GM19467 (cell line): ENCODE measurements at regions not wholly inside any gene's neighbourhood (a gene's known extent, or its start where the extent isn't known, plus 50 kb on each side); places are given as distances from the start of the nearest gene placed in this dataset.
"Not testable (repeated sequence)": the region's sequence is repeated elsewhere in the genome, so short reads cannot be mapped to it uniquely, and the experiment has no call there.

Source experiments
- ATAC-seq: cut with Tn5 transposase; IDR thresholded peaks from one replicate; pipeline ENCODE4 v1.9.1; 2021; ENCODE audit warnings: mild to moderate bottlenecking, moderate library complexity; ENCODE audit not compliant: unreplicated experiment

DNA sequence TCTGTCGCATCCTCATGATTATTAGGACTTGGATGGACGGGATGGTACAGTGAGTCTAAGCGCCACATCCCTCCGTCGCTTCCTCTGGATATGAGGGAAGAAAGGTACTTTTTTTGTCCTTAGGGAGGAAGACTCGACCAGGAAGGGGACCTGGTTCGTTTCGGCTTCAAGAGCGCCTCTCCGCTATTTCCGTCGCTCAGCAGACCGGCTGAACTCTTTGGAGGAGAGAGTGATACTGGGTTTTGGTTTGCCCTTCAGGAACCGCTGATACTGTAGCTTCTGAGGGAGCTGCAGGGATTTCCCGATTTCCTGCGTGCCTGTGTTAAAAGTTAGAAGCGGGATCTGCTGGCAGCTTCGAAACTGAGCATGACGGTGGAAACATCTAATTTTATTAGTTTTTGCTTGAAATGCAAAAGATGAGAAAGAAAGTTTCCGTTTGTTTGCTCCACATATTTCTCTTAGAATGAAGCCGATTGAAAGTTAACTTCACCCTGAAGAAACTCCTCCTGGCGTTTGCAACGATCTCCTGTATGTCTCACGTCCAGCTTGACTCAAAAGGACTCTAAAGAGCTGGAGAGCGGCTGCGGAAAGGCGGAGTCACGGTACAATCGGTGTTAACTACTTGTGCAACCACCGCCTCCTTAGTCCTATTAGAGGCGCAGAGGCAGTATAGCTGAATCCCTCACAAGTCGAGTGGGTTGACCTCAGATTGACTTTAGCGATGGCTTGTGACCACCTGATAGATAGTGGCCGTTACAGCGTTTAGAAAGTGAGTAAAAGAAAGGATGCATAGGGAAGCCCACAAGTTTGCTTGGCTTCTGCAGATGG is 129.4 kb downstream of the TRIM27 start:
- no peak for ATAC-seq

DNA sequence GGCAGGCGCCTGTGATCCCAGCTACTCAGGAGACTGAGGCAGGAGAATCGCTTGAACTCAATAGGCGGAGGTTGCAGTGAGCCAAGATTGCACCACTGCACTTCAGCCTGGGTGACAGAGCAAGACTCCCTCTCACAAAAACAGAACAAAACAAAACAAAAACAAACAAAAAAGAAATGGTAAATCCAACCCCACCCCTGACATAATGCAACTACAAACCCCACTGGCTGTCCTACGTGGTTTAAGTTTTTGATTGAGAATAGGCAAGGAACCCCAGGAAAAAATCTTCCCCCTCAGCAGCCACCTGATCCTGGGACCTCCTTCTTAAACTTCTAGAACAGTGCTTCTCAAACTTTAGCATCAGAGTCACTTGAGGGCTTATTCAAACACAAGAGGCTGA is 123.1 kb downstream of the TRIM27 start:
- not testable (repeated sequence) for ATAC-seq

- no peak for ATAC-seq
Measured at GRCh38 chr6:28802417-28803336, 121.1 kb downstream of the TRIM27 start.

DNA sequence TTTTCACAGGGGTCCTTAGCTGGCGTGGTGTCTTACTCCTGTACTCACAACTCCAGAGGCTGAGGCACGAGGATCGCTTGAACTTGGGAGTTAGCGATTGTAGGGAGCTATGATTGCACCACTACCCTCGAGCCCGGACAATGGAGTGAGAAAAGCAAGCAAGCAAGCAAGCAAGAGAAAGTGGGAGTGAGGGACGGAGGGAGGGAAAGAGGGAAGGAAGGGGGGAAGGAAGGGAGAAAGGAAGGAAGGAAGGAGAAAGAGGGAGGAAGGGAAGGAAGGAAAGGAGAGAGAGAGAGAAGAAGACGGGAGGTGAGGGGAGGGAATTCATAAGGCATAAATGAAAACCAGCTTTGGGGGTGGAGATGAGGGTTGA is 120.5 kb downstream of the TRIM27 start:
- no peak for ATAC-seq

DNA sequence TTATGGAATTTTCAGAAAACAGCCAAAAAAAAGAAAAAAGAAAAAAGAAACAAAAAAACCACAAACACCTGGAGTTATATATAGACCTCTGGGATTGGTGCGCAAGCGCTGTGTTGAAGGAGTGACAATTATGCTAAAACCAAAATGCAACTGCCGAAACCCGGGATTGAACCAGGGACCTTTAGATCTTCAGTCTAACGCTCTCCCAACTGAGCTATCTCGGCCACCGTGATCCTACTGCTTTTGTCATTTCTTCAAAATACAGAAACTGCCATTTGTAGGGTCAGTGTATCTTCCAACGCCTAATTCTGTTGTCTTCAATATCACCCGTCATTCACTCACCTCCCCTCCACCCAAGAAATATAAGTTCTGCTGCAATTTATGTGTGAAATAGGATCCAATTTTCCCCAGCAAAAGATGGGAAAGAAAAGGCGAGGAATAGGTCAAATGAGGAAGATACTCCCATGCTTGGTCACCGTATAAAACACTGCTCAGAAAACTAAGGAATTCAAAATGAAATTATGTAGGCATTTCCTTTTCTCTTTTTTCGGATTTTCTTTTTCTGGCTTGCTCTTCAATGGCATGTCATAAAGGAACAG is 116.0 kb downstream of the TRIM27 start:
- no peak for ATAC-seq

DNA sequence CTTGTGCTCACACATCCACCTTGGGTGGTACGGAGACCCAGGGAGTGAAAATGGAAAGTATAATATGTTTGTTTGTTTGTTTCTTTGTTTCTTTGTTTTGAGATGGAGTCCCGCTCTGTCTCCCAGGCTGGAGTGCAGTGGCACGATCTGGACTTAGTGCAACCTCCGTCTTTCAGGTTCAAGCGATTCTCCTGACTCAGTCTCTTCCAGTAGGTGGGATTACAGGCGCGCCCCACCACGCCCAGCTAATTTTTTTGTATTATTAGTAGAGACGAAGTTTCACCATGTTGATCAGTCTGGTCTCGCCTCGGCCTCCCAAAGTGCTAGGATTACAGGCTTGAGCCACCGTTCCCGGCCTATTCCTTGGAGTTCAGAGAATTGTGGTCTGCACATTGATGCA is 115.4 kb downstream of the TRIM27 start:
- no peak for ATAC-seq

DNA sequence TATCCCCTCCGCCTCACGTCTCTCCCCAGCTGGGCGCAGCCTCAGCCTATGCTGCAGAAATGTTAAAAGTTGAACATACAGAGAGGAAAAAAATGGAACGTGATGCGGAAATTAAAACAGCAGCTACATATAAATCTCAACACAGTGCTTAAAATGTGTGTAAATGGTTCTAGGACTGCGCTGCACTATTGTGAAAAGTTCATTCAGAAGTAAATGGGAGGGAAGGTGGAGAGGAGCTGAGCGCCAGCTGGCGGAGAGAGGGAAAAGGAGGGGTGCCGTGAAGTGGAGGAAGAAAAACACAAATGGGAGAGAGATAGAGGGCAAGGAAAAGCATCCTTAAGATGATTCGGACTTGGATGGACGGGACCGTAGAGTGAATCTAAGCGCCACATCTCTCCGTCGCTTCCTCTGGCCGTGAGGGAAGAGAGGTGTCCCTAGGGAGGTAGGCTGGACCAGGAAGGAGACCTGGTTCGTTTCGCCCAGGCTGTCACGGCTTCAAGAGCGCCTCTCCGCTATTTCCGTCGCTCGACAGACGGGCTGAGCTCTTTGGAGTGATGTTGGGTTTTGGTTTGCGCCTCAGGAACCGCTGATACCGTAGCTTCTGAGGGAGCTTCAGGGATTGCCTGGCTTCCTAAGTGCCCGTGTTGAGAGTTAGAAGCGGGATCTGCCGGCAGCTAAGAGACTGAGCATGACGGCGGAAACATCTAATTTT is 113.7 kb downstream of the TRIM27 start:
- no peak for ATAC-seq

- ATAC-seq, result no peak
Measured at GRCh38 chr6:28810659-28811053, 113.1 kb downstream of the TRIM27 start.

DNA sequence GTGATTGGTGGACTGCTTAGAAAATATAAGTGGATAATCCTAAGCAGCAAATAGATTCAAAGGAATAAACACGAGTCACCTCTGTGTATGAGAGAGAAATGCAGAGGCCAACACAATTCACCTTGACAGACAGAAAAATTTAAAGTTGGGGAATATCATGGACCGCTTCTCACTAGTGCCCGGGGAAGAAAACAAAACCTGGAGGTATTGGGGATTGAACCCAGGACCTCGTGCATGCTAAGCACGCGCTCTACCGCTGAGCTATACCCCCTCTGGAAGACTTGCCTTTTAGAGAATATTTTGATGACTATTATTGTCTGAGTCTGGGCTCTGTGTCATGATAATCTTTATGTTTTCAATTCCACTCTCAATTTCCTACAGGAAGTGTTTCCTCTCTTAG is 111.9 kb downstream of the TRIM27 start:
- no peak for ATAC-seq

DNA sequence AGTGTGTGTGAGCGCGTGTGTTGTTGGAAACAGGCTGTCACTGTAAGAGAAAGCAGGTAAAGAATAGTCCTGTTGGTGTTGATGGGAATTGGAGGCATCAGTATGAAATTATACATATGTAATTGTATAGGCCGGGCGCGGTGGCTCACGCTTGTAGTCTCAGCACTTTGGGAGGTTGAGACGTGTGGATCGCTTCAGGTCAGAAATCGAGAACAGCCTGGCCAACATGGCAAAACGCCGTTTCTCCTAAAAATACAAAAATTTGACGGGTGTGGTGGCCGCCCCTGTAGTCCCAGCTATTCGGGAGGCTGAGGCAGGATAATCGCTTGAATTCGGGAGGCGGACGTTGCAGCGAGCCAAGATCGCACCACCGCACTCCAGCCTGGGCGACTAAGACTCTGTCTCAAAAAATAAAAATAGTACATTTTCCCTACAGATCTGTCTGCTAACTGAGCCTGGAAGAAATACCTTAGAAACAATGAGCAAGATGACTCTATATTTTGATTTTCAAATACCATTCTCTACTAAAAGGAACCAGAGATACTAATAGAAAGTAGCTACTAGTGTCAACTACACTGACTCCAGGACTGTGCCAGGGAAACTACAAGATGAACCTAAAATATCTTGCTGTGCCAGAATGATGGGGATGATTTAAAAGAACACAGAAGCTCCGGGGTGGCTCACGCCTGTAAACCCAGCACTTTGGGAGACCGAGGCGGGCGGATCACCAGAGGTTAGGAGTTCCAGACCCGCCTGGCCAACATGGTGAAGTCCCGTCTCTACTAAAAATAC is 110.8 kb downstream of the TRIM27 start:
- no peak for ATAC-seq

GRCh38 chr6:28814032-28814976 is 109.5 kb downstream of the TRIM27 start:
- ATAC-seq, result no peak

DNA sequence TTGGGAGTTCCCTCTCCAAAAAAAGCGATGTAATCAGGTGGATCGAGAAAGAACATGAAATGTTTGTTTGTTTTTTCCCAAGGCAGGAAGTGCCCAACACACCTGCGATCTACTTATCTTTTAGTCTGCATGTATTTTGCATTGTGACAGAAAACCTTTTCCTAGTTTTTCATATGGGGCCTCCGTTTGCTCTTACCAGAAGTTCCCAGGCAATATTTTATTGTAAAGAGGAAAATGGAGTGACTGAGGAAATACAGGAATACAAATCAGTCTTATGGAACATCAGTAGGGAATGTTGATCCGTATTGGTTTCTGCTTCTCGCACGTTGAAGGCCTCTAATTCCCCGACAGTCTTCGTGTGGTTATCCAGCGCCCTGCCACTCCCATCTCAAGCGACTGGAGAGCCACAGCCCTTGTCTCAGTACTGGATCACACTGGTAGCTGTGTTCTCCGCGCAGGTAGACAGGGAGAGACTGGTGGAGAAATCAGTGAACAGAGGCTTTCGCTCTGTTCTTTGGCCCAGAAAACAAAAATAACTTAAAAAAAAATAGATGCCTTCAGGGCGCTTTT is 107.4 kb downstream of the TRIM27 start:
- no peak for ATAC-seq

DNA sequence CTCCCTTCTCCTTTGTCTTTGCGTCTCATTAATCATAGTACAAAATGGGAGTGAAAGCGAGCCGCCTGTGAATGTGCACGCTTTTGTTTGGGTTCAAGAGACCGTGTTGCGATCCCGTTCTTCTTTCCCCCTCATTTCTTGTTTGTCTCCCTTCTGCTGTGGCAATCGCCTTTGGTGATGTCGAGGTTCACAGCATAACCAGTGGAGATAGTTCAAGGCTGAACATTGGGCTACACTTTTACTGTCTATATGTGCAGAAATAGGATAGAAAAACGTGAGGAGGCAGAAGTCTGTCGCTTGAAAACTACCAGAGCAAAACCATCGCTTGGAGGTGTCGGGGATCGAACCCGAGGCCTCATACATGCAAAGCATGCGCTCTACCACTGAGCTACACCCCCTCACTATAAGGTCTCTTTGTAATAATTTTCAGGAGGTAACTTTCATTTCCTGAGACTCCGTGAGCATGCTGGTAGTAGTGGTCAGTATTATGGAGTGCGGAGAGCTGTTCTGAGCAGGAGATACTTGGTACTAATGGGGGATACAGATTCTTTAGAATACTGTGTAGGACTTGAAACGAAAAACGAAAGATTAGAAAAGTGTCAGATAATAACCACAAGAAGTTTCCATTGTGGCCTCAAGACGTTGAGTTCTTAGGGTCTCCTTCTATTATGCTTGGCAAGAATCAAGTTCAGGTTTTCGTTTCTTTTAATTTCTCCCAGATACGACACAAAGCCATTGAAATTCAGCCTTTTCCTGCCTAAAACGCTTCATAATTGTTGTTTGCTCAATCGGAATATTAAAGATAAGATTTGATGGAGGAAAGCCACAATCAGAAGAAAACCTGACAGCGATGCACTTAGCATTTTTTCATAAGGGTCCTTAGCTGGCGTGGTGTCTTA is 106.6 kb downstream of the TRIM27 start:
- no peak for ATAC-seq

DNA sequence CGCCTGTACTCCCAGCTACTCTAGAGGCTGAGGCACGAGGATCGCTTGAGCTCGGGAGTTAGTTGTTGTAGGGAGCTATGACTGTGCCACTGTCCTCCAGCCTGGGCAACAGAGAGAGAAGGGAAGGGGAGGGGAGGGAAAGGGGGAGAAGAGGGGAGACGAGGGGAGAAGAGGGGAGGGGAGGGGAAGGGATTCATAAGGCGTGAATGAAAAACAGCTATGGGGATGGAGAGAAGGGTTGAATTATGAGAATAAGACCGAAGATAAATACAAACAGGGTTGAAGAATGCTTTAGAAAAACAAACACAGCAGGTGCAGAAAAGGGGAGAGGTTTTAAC is 106.0 kb downstream of the TRIM27 start:
- no peak for ATAC-seq

DNA sequence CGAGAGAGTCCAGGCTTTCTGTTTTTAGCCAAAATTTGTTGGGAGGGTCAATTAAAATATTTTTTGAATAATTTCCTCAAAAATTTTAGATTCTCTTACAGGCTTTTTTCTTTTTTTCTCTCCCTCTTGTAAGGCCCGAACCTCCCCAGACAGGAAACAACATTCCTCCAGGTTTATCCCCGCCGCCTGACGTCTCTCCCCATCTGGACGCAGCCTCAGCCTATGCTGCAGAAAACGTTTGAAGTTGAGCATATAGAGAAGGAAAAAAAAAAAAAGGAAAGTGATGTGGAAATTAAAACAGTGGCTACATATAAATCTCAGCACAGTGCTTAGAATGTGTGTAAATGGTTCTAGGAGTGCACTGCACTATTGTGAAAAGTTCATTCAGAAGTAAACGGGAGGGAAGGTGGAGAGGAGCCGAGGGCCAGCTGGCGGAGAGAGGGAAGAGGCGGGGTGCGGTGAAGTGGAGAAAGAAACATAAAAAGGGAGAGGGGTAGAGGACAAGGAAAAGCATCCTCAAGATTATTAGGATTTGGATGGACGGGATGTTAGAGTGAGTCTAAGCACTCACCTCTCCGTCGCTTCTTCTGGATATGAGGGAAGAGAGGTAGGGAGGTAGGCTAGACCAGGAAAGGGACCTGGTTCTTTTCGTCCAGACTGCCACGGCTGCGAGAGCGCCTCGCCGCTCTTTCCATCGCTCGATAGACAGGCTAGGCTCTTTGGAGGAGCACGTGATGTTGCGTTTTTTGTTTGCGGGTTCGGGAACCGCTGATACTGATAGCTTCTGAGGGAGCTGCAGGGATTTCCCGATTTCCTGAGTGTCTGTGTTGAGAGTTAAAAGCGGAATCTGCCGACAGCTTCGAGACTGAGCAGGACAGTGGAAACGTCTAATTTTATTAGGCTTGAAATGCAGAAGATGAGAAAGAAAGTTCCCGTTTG is 98.7 kb downstream of the TRIM27 start:
- no peak for ATAC-seq

- ATAC-seq, result no peak
Measured at GRCh38 chr6:28825732-28826293, 98.0 kb downstream of the TRIM27 start.
